GM12878 (cell line): ENCODE measurements at regions not wholly inside any gene's neighbourhood (a gene's known extent, or its start where the extent isn't known, plus 50 kb on each side); places are given as distances from the start of the nearest gene placed in this dataset.
A peak's percentile ranks its signal among the peaks of the same experiment; 100 is the strongest.

Experiments
- CHD2 ChIP-seq: IDR thresholded peaks from 2 replicates; pipeline ENCODE4 v1.6.1; 2011; ENCODE audit warnings: low read depth, low read length, improper control_type of control experiment, borderline replicate concordance
- JUND ChIP-seq: IDR thresholded peaks from 2 replicates; pipeline ENCODE4 v1.6.1; 2012; ENCODE audit warnings: low read depth, mild to moderate bottlenecking, low read length, improper control_type of control experiment, moderate library complexity
- KDM1A ChIP-seq: fragments of 200-600 bp; sonication (generic); IDR thresholded peaks from 2 replicates; pipeline ENCODE4 v1.6.1; 2016; ENCODE audit warnings: borderline replicate concordance
- POLR2A ChIP-seq: IDR thresholded peaks from 2 replicates; pipeline ENCODE4 v1.6.1; 2011; ENCODE audit warnings: low read depth, mild to moderate bottlenecking, low read length
- POLR2AphosphoS5 ChIP-seq: IDR thresholded peaks from 2 replicates; pipeline ENCODE4 v1.6.1; 2011; ENCODE audit warnings: mild to moderate bottlenecking, low read length, inconsistent platforms
- SMAD5 ChIP-seq: IDR thresholded peaks from 2 replicates; pipeline ENCODE4 v1.6.1; 2016; ENCODE audit warnings: antibody characterized with exemption, low read depth
- TAF1 ChIP-seq: IDR thresholded peaks from 2 replicates; pipeline ENCODE4 v1.6.1; 2011; ENCODE audit warnings: mild to moderate bottlenecking, low read depth, low read length, borderline replicate concordance
- TBL1XR1 ChIP-seq: IDR thresholded peaks from 2 replicates; pipeline ENCODE4 v1.6.1; 2012; ENCODE audit warnings: low read depth, low read length, improper control_type of control experiment
- ZNF384 ChIP-seq: IDR thresholded peaks from 2 replicates; pipeline ENCODE4 v1.6.1; 2012; ENCODE audit warnings: low read depth, mild to moderate bottlenecking, low read length, improper control_type of control experiment, borderline replicate concordance
- TF ChIP-seq, protein P1 (sequence below): IDR thresholded peaks from 2 replicates; pipeline ENCODE4 v1.6.1; 2012; ENCODE audit warnings: mild to moderate bottlenecking, low read depth, low read length
- TF ChIP-seq, protein P2 (sequence below), 3 experiments: IDR thresholded peaks in 2 of 3; conservative IDR thresholded peaks in 1 of 3; 2 replicates each; pipeline ENCODE4 v1.5.1; 2011; ENCODE audit warnings: low read depth in 3 of 3, low read length in 3 of 3, mild to moderate bottlenecking in 3 of 3, control low read depth in 2 of 3, moderate library complexity in 2 of 3, inconsistent platforms in 1 of 3, mixed read lengths in 1 of 3; ENCODE audit not compliant: control insufficient read depth in 2 of 3, insufficient read depth in 1 of 3; ENCODE audit errors: extremely low read depth in 1 of 3

DNA sequence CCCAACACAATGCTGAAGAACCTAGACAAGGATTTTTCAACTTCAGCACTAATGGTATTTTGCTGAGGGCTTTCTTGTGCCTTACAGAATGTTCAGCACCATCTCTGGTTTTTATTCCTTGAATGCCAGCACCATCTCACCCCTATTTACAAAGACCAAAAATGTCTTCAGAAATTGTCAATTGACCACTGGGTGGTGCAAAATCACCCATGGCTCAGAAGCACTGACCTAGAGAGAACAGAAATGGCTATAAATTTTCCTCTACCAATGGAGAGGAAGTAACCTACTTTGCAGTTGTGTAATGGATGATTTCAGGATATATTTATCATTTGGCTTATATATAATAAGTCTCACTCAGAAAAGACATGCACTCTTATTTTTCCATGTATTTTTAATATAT, 431.0 kb upstream of the IRAK1BP1 start:
- no peak for TF ChIP-seq SMAD5
- TF ChIP-seq POLR2A = no peak
- TF ChIP-seq, protein P1, sequence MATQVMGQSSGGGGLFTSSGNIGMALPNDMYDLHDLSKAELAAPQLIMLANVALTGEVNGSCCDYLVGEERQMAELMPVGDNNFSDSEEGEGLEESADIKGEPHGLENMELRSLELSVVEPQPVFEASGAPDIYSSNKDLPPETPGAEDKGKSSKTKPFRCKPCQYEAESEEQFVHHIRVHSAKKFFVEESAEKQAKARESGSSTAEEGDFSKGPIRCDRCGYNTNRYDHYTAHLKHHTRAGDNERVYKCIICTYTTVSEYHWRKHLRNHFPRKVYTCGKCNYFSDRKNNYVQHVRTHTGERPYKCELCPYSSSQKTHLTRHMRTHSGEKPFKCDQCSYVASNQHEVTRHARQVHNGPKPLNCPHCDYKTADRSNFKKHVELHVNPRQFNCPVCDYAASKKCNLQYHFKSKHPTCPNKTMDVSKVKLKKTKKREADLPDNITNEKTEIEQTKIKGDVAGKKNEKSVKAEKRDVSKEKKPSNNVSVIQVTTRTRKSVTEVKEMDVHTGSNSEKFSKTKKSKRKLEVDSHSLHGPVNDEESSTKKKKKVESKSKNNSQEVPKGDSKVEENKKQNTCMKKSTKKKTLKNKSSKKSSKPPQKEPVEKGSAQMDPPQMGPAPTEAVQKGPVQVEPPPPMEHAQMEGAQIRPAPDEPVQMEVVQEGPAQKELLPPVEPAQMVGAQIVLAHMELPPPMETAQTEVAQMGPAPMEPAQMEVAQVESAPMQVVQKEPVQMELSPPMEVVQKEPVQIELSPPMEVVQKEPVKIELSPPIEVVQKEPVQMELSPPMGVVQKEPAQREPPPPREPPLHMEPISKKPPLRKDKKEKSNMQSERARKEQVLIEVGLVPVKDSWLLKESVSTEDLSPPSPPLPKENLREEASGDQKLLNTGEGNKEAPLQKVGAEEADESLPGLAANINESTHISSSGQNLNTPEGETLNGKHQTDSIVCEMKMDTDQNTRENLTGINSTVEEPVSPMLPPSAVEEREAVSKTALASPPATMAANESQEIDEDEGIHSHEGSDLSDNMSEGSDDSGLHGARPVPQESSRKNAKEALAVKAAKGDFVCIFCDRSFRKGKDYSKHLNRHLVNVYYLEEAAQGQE = no peak
- TF ChIP-seq, protein P2, sequence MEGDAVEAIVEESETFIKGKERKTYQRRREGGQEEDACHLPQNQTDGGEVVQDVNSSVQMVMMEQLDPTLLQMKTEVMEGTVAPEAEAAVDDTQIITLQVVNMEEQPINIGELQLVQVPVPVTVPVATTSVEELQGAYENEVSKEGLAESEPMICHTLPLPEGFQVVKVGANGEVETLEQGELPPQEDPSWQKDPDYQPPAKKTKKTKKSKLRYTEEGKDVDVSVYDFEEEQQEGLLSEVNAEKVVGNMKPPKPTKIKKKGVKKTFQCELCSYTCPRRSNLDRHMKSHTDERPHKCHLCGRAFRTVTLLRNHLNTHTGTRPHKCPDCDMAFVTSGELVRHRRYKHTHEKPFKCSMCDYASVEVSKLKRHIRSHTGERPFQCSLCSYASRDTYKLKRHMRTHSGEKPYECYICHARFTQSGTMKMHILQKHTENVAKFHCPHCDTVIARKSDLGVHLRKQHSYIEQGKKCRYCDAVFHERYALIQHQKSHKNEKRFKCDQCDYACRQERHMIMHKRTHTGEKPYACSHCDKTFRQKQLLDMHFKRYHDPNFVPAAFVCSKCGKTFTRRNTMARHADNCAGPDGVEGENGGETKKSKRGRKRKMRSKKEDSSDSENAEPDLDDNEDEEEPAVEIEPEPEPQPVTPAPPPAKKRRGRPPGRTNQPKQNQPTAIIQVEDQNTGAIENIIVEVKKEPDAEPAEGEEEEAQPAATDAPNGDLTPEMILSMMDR (IDR thresholded peaks at IDR 0.05 in 2 of 3, conservative IDR thresholded peaks at IDR 0.05 in 1 of 3; ENCODE audit: control insufficient read depth in 2 of 3, extremely low read depth in 1 of 3, insufficient read depth in 1 of 3, low read depth in 3 of 3, low read length in 3 of 3) = peak in 1 of 3 experiments; percentile 15; a peak in 1 of 6 replicates
- no peak for TF ChIP-seq TBL1XR1
- no peak for TF ChIP-seq JUND
- TF ChIP-seq ZNF384 = no peak
- no peak for TF ChIP-seq POLR2AphosphoS5
- TF ChIP-seq TAF1 = no peak
- TF ChIP-seq CHD2 = no peak
- TF ChIP-seq KDM1A = no peak
